Lower lobe of right lung (tissue), 2 donors: ENCODE measurements at regions not wholly inside any gene's neighbourhood (a gene's known extent, or its start where the extent isn't known, plus 50 kb on each side); places are given as distances from the start of the nearest gene placed in this dataset.

Experiments
- ATAC-seq, 2 donors: fragments of 200-7000 bp; cut with Tn5 transposase; one replicate each; pipeline ENCODE4 v1.9.1; 2020 to 2022; ENCODE audit warnings: mild to moderate bottlenecking in 2 of 2, moderate library complexity in 2 of 2
- DNase-seq: peaks from one replicate; pipeline ENCODE4 v3.0.0-alpha.2; 2020
- H3K27ac ChIP-seq: fragments of 200-600 bp; one replicate; pipeline ENCODE4 v1.8.0; 2022
- H3K27me3 ChIP-seq: fragments of 200-600 bp; one replicate; pipeline ENCODE4 v1.8.0; 2022; ENCODE audit warnings: low read depth
- H3K36me3 ChIP-seq: fragments of 200-600 bp; one replicate; pipeline ENCODE4 v1.8.0; 2022; ENCODE audit warnings: mild to moderate bottlenecking
- H3K4me1 ChIP-seq: fragments of 200-600 bp; one replicate; pipeline ENCODE4 v1.8.0; 2022
- H3K4me3 ChIP-seq: fragments of 200-600 bp; one replicate; pipeline ENCODE4 v1.8.0; 2022; ENCODE audit warnings: mild to moderate bottlenecking
- H3K9me3 ChIP-seq: fragments of 200-600 bp; one replicate; pipeline ENCODE4 v1.8.0; 2022
- intact Hi-C: fragments of 100-400 bp; cut with DNase I; formaldehyde crosslinking; loops from one replicate; pipeline ENCODE4 v1.11.0; 2022
- TF ChIP-seq, protein P1 (sequence below): fragments of 200-600 bp; IDR thresholded peaks from one replicate; pipeline ENCODE4 v1.8.0; 2022; ENCODE audit warnings: antibody characterized with exemption, mild to moderate bottlenecking
- donor health status: DM: no; HTN: yes; CAD: no; lungs with severe emphysema.

DNA sequence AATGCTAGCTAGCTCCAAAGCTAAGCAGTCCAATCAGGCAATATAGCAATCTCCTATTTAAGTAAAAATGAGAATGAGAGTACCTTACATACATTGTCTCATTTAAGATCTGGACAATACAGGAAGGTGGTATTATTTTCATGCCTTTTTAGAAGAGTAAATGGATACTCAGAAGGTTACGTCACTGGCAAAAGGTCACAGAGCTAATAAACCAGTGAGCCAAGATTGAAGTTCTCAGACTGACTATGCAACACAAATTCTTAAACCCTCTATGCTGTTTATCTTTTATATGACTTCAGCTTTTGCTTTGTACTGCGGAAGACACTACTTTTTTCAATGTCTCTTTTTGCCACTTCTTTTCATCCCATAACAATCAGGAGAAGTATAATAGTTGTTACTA, 135.2 kb upstream of the PRL start:
- H3K36me3 ChIP-seq = no peaks in the 10 kb centered on the region
- H3K27ac ChIP-seq = no peak overlapping the region
- TF ChIP-seq, protein P1, sequence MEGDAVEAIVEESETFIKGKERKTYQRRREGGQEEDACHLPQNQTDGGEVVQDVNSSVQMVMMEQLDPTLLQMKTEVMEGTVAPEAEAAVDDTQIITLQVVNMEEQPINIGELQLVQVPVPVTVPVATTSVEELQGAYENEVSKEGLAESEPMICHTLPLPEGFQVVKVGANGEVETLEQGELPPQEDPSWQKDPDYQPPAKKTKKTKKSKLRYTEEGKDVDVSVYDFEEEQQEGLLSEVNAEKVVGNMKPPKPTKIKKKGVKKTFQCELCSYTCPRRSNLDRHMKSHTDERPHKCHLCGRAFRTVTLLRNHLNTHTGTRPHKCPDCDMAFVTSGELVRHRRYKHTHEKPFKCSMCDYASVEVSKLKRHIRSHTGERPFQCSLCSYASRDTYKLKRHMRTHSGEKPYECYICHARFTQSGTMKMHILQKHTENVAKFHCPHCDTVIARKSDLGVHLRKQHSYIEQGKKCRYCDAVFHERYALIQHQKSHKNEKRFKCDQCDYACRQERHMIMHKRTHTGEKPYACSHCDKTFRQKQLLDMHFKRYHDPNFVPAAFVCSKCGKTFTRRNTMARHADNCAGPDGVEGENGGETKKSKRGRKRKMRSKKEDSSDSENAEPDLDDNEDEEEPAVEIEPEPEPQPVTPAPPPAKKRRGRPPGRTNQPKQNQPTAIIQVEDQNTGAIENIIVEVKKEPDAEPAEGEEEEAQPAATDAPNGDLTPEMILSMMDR = no peak
- intact Hi-C loops = no loop called here
- H3K9me3 ChIP-seq = no peaks in the 10 kb centered on the region
- ATAC-seq (no peak), DNase-seq (no peak)
- H3K4me1 ChIP-seq = no peaks in the 10 kb centered on the region
- no peaks in the 10 kb centered on the region for H3K27me3 ChIP-seq
- H3K4me3 ChIP-seq = no peak overlapping the region

DNA sequence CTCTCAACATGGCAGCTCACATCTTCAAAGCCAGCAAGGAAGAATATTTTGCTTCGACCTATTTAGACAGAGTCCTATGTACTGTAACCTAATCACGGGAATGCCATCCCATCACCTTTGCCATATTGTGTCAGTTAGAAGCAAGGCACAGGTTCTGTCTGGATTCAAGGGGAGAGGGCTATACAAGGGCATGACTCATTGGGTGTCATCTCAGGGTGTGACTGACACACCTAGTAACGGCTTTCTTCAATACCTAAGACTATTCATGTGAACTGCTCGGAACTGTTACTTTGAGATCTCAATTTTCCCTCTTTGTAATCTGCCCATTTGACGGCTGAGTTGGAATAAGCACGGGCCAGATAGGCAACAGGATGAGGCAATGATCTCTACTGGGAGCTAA, 135.6 kb upstream of the HDGFL1 start:
- Histone ChIP-seq H3K4me3 (no peak overlapping the region), H3K27ac (no peak overlapping the region), H3K36me3 (no peaks in the 10 kb centered on the region), H3K27me3 (no peaks in the 10 kb centered on the region), H3K4me1 (no peaks in the 10 kb centered on the region), H3K9me3 (no peaks in the 10 kb centered on the region)
- DNase-seq = no peak
- intact Hi-C loops = no loop called here
- ATAC-seq = no peak
- TF ChIP-seq, protein P1 = no peak

DNA sequence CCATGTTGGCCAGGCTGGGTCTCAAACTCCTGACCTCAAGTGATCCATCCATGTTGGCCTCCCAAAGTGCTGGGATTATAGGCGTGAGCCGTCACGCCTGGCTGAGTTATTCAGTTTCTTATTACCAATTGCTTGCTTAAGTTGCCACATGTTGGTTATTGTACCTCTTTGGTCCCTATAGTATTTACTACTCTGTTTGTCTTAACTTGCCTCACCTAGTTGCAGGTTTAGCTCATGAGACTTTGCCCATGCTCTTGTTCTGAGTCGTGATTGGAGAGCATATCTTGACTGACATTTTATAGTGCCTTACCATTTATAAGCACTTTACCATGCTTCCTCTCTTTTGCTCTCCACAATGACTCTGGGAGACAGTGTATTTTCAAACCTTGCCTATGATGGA, 134.2 kb upstream of the HDGFL1 start:
- Histone ChIP-seq H3K27ac (no peak overlapping the region), H3K36me3 (no peaks in the 10 kb centered on the region), H3K9me3 (no peaks in the 10 kb centered on the region), H3K4me3 (no peak overlapping the region), H3K27me3 (no peaks in the 10 kb centered on the region), H3K4me1 (no peaks in the 10 kb centered on the region)
- intact Hi-C loops = no loop called here
- no peak for ATAC-seq
- no peak for DNase-seq
- TF ChIP-seq, protein P1 = no peak

DNA sequence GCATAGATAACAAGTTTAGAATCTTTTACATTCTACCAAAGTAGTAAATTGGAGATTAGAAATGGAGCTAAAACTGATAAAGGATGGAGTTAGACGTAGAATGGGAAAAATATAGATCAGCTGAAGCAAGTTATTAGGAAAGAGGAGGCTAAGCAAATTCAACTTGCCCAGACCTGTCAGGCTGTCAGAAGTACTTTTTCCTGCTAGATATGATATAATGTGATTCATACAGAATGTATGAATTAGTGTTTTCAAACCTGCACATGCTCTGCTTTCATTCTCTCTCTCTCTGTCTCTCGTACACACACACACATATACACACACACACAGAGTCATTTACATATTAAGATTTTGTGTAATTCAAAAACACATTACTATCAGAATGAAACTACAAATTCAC, 133.2 kb upstream of the HDGFL1 start:
- no peaks in the 10 kb centered on the region for H3K9me3 ChIP-seq
- no peak for DNase-seq

DNA sequence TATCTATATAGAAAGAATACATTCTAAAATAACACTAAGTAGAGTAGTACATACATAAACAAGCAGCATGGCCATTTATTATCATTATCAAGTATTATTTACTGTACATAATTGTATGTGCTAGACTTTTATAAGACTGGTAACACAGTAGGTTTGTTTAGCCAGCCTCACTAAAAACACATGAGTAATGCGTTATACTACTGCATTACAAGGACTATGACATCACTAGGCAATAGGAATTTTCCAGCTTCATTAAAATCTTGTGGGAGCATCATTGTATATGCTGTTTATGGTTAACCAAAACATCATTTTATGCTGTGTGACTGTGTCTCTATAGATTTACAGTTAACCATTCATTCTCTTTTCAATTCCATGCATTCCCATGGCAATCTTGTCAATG, 131.7 kb upstream of the HDGFL1 start:
- Histone ChIP-seq H3K27ac (no peak overlapping the region), H3K27me3 (no peaks in the 10 kb centered on the region), H3K4me3 (no peak overlapping the region), H3K9me3 (no peaks in the 10 kb centered on the region), H3K36me3 (no peaks in the 10 kb centered on the region), H3K4me1 (no peaks in the 10 kb centered on the region)
- DNase-seq (no peak), ATAC-seq (no peak)
- intact Hi-C loops = no loop called here
- TF ChIP-seq, protein P1 = no peak

More for the DNA sequence above, 133.2 kb upstream of the HDGFL1 start:
- intact Hi-C loops = no loop called here
- ATAC-seq = no peak
- no peaks in the 10 kb centered on the region for H3K36me3 ChIP-seq
- TF ChIP-seq, protein P1 = no peak
- H3K27me3 ChIP-seq = no peaks in the 10 kb centered on the region
- no peaks in the 10 kb centered on the region for H3K4me1 ChIP-seq
- H3K27ac ChIP-seq = no peak overlapping the region
- H3K4me3 ChIP-seq = no peak overlapping the region

DNA sequence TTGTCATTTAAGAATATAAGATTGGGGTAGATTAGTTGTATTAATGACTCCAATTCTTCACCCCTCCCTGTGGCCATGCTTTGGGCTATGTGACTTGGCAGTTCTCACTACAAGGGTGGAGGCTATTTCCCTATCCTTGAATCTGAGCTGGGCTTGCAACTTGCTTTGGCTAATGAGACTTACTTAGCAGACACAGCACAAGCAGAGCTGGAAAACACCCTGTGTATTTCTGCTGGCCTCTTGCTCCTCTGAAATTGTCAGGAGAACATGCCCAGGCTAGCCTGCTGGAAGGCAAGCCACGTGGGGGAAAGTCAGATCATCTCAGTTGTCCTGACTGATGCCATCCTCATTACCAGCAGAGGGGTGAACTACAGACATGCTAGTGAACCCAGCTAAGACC, 126.5 kb upstream of the HDGFL1 start:
- no peak for DNase-seq
- Histone ChIP-seq H3K36me3 (no peaks in the 10 kb centered on the region), H3K4me3 (no peak overlapping the region), H3K27ac (no peak overlapping the region), H3K9me3 (no peaks in the 10 kb centered on the region), H3K27me3 (no peaks in the 10 kb centered on the region), H3K4me1 (peaks cover 23% of the 10 kb centered on the region)
- TF ChIP-seq, protein P1 = no peak
- intact Hi-C loops = no loop called here
- no peak for ATAC-seq
